SU-DHL-6 (cell line): ENCODE measurements at regions not wholly inside any gene's neighbourhood (a gene's known extent, or its start where the extent isn't known, plus 50 kb on each side); places are given as distances from the start of the nearest gene placed in this dataset.

ENCODE experiments used
- EZH2phosphoT487 ChIP-seq: fragments of 200-600 bp; sonication (generic), shearing (Covaris generic); conservative IDR thresholded peaks from 2 replicates; pipeline ENCODE4 v1.6.1; 2018; ENCODE audit warnings: mild to moderate bottlenecking, antibody characterized with exemption, low read length, moderate library complexity, mixed read lengths
- TF ChIP-seq, protein P1 (sequence below): fragments of 200-600 bp; sonication (generic); IDR thresholded peaks from one replicate; pipeline ENCODE4 v1.5.1; 2017; ENCODE audit warnings: antibody characterized with exemption, mild to moderate bottlenecking, low read length, moderate library complexity; ENCODE audit not compliant: insufficient read depth, poor library complexity, severe bottlenecking

DNA sequence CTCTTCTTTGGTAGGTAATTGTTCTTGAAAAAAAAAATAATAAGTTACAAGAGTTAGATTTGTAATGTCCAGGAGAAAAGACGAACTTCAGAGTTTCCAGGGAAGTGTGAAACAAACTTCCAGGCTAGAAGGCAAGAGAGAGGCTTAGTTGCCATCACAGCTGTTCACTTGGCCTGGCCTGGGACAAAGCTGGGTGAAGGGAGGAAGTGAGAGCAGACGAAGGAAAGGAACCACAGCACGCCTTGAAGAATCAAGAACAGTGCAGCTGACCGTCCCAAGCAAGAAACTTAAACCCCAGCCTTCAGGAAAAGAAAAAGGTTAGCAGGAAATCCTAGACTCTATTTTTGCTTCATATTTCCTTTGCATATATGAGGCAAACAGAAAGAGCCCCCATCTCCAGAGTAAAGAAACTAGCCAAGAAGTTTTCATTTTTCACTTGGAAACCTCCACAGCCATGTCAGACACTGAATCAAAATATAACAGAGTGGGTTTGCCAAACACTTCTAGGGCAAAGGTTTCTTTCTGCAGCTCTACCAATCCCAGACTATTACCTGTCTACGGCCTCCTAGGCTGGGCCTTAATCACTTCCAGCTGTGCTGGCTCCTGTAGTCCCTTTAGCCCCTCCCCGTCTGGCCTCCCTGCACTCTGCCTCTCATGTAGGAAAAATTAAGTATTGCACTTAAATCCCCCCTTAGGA is 209.6 kb downstream of the SPATA18 start:
- TF ChIP-seq, protein P1, sequence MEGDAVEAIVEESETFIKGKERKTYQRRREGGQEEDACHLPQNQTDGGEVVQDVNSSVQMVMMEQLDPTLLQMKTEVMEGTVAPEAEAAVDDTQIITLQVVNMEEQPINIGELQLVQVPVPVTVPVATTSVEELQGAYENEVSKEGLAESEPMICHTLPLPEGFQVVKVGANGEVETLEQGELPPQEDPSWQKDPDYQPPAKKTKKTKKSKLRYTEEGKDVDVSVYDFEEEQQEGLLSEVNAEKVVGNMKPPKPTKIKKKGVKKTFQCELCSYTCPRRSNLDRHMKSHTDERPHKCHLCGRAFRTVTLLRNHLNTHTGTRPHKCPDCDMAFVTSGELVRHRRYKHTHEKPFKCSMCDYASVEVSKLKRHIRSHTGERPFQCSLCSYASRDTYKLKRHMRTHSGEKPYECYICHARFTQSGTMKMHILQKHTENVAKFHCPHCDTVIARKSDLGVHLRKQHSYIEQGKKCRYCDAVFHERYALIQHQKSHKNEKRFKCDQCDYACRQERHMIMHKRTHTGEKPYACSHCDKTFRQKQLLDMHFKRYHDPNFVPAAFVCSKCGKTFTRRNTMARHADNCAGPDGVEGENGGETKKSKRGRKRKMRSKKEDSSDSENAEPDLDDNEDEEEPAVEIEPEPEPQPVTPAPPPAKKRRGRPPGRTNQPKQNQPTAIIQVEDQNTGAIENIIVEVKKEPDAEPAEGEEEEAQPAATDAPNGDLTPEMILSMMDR, result no peak
- TF ChIP-seq EZH2phosphoT487, result no peak
